Epithelial cell of prostate (primary cell): ENCODE measurements at regions not wholly inside any gene's neighbourhood (a gene's known extent, or its start where the extent isn't known, plus 50 kb on each side); places are given as distances from the start of the nearest gene placed in this dataset.
A peak's percentile ranks its signal among the peaks of the same experiment; 100 is the strongest.

ENCODE experiments used
- DNase-seq: peaks from one replicate; pipeline ENCODE4 v3.0.0-alpha.2; 2011; ENCODE audit warnings: low read depth, low spot score
- H3K27ac ChIP-seq: fragments of 450-650 bp; 2 replicates; pipeline ENCODE4 v1.5.1; 2017; ENCODE audit warnings: mild to moderate bottlenecking

DNA sequence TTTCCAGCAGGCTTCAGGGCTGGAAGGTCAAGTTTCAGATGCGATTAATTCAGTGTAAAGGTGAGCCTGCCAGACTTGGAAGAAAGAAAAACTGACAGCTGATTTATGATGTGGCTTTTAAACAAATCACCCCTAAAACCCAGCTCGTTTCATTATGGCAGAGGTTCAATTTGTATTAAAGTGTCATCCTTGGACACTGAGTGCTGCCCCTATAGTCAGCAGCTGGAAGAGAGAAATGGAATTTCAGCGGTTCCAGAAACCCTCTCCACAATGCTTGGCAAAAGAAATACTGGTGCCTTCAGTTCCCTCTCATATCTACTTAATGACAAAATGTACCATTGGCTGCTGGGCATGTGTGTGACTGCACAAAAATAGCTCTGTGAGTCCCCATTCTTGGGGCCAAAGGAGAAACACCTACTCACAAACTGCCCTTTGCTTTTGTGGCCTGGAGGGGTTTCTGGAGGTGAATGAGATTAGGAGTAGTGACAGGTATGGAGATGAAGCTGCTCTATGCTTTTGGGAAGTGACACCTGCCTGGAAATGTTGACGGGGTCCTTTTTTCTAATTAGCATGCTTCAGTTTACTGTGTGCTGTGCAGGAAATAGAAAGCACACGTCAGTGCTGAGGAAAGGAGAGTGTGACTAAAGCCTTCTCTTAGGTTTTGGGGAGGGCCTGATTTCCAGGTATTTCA lies 95.1 kb upstream of the TSPAN2 start:
- no peak for DNase-seq
- peak overlapping the region; percentile 44 for H3K27ac ChIP-seq

DNA sequence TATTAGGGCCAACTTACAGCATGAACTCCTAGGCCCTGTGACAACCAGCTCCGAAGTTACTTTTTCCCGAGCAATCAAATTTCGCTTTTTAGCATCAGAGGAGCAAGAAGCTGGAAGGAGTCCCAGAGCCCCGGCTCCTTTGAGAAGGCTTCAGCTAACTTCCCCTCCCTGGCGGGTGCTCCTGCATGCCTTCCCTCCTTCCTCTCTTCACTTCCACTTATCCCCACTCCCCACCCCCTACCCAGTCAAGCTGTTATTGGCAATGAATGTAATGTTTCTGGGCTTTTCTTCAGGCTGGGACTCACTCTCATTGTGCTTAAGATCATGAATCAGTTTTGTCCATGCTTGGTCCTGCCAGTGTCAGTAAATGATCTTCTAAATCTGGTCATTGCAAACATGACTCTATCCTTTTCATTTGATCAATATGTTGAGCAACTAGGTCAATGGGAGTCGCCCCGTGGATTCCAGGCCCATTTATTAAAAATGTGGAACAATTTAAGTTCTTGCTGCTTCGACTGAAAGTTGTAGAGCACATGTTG lies 94.5 kb upstream of the TSPAN2 start:
- H3K27ac ChIP-seq = no peak overlapping the region
- DNase-seq = no peak

DNA sequence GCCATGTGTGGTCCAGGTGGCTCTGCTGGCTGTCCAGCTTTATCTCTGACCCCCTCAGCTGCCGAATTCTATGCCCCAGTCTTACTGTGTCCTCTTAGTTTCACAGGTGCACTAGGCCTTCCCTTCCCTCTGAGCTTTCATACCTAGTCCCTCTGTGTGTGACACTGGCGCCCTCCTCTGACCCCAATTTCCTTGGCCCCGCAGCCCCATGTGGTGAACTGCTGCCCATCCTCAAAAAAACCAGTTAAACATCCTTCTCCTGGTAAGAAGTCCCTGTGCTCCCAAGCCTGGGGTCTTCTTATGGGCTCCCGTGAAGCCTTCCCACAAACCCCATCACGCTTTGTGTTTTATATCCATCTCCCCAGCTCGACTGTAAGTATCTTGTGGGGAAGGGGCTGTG lies 93.9 kb upstream of the TSPAN2 start:
- H3K27ac ChIP-seq = no peak overlapping the region
- DNase-seq = no peak

DNA sequence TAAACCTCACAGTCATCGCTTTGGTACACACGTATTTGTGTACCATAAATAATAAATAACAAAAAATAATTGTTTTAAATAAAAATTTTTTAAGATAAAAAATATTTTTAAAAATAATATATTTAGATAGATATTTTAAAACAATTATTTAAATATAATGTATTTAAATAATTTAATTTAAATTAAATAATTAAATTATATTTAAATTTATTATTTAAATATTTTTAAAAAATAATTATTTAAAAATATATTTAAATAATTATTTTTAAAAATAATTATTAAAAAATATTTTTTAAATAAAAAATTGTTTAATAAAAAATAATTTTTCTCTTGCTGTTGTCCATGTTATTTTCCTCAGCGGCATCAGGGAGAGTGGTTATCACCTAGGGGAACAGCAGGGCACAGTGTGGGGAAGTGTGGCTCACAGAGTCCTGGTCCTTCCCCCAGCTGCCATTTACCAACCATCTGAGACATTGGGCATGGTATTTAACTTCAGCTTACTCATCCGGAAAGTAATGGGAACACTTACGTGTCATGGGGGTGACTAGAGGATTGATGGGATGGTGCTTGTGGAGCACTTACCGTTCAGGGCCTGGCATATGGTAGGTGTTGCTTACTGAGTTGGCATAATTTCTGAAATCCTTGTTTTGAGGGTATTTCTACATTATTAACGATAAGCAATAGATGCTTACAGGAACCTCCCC lies 92.9 kb upstream of the TSPAN2 start:
- H3K27ac ChIP-seq = no peak overlapping the region
- DNase-seq = no peak

DNA sequence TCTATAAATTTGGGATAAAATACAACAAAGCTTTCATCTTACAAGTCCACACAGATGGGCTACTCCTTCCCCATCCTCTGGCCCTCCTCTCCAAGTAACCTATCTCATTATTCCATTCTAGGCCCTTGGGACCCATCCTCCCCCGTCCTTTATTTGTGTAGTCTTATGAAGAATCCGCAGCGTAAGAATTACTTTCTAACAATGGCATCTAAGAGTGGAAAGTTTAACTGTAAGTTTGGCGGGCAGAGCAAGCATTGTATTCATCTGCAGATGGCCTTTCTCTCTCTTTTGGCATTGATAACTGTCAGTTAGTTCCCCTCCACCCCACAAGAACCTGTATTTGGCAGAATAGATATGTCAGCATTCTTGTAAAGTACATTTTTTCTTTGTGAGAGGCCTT lies 91.9 kb upstream of the TSPAN2 start:
- DNase-seq = no peak
- H3K27ac ChIP-seq = no peak overlapping the region

DNA sequence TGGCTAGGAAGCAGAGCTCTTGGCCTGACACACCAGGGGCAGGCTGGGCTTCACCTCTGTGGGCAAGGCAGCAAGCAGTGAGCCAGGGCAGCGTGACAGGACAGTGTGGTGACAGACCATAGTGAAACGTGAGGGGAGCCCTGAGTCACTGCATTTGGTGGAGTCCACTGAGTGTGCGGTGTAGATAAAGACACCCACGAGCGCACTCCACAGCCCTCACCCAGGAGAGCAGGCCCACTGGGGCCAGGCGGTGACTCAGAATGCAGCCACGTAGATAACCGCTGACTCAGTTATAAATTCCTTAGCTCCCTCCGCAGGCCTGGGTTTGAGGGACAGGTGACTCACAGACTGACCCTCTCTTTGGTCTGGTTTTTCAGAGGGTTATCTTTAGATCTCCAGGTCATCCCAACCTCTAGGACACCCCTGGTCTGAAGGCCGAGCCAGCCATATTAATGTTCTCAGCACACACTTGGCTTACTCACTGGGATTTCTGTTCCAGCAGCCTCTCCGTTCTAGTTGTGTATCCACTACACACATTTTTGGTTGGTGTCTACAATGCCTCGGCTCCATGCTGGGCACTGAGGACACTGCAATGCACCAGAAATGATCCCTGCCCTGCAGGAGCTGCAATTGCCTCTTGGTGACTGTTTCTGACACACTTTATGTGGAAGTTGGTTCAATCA lies 90.2 kb upstream of the TSPAN2 start:
- no peak for DNase-seq

DNA sequence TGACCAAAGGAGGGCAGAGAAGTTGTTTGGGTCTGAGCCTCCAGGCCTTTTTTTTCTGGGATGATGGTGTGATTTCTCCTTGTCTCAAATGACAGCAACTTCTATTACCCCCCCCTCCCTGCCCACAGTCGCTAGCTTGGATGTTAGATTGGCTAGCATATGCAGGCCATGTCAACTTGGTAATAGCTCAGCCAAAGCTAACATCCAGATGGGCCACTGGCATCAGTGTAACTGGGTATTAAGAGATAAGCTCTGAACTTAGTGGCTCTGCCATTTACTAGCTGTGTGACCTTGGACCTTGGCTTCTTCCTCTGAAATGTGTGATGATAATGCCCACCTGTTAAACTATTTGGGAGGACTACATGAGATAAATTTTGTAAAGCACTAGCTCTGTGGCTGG lies 86.9 kb upstream of the TSPAN2 start:
- no peak overlapping the region for H3K27ac ChIP-seq
- DNase-seq = no peak

More for the DNA sequence above, 90.2 kb upstream of the TSPAN2 start:
- no peak overlapping the region for H3K27ac ChIP-seq

DNA sequence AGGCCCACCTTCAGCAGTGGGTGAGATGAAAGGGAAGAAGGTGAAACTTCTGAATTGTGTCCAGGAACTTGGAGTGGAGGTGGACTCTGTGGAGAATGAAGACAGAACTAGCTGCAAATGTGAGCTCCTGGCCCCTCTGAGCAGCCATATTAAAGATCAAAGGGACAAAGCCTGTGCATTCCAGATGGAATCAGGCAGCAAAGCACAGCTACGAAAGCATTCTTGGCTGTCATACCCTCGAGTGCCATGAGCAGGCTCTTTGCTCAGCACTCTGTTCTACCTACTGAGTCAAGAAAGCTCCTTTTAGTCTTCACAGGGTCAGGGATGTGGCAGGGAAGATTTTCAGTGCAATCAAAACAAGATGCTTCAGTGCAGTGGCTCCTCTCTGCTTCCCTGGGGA lies 86.3 kb upstream of the TSPAN2 start:
- DNase-seq = no peak

DNA sequence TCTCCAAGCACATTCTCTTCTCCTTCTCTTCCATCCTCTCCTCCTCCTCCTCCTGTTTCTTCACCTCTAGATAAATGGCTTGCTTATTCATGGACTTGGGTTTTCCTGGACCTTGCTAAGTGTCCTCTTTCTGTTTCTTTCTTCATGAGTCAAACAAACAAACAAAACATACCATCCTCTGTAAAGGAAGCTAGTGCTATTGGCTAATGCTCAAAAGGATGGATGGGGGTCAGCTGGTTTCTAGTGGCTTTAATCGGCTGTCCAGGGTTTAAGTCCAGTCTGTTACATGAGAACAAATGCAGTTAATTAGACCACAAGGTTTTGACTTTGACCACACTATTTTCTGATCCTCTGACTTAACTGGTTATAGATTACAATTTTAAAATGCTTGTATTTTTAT lies 83.8 kb upstream of the TSPAN2 start:
- no peak for DNase-seq
- no peak overlapping the region for H3K27ac ChIP-seq

More for the DNA sequence above, 86.3 kb upstream of the TSPAN2 start:
- no peak overlapping the region for H3K27ac ChIP-seq

DNA sequence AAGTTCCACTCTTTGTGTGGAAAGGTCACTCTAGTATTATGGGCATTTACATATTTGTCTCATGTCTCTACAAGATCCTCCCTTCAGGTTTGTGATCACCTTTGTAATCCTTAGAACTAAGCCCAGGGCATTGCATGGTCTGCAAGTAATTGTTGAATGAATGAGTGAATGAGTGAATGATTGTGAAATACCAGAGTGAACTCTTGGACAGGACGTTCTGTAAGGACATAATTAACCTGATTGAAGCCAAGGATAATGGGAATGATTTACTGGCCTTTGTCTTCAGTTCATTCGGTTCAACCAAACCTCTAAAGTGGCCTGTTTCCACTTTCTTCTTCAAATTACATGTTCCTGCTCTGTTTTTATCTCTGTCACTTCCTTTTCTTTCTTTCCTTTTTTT lies 83.0 kb upstream of the TSPAN2 start:
- no peak overlapping the region for H3K27ac ChIP-seq
- DNase-seq = no peak

DNA sequence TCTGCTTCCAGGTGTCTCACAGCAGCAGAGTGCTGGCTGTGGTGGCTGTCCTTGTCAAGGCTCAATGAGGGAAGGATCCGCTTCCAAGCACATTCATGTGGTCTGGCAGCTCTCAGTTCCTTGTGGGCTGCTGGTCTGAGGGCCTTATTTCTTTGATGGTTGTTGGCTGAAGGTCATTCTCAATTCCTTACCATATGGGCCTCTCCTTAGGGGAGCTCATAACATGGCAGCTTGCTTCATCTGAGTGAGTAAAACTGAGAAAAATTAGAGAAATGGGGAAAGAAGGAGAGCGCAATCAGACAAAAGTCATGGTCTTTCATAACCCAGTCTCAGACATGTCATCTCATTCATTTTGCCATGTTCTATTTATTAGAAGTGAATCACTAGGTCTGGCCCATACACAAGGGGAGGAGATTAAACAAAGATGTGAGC lies 81.7 kb upstream of the TSPAN2 start:
- no peak for DNase-seq
- H3K27ac ChIP-seq = no peak overlapping the region

DNA sequence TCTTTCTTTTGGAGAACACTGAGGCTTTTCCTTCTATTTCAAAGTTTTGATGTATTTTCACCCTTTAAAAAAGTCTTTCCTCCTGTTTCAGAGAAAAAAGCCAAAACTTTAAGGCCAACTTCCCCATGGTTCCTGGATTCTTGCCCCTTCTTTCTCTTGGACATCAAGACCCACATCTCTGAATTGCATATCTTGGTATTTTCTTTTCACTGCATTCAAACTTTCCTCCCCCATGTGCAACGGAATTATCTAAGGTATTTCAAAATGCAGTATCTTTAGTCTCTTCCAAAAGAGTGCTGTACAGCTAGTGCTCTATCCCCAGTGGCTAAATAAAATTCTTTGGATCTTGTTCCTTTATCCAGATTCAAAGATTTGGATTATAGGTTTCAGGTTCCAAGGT lies 81.1 kb upstream of the TSPAN2 start:
- DNase-seq = no peak
- H3K27ac ChIP-seq = no peak overlapping the region

DNA sequence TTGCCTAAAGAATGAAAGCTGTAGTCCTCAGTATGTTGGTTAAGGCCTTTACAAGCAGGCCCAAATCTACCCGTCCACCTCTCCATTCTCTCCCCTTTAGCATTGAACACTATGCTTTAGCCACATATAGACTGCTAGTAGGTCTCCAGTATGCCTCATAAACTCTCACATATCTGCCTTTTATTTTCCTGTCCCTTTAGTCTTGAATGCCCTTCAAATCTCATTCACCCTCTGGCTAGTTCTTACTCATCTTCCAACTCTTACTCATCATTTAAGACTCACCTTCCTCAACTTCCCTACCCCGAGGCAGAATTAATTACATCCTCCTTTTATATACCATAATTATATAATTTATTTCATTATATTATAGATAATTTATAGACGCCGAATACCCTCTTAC lies 78.7 kb upstream of the TSPAN2 start:
- peak overlapping the region; percentile 83 for H3K27ac ChIP-seq
- DNase-seq = peak; percentile 31

DNA sequence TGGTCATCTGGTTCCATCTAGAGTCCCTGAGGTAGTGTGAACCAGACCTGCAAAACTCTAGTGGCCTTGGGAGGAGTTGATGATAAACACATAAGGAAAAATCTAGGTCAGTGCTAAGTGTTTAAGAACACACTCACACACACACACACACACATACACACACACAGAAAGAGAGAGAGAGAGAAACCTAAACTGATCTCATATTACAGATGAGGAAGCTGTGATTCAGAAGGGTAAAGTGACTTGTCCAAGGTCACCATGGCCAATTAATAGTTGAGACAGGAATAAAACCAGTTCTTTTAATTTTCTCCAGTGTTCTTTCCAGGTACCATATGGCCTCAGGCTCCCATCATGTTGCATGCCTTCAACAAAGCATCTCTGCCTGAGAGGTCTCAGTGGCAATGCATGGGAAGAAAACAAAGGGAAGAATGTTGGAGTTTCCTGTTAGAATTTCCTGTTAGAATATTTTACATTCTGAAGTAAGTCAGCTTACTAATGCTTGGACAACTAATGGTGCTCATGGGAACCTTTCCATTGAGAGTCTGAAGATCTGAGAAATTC lies 77.3 kb upstream of the TSPAN2 start:
- DNase-seq = no peak
- no peak overlapping the region for H3K27ac ChIP-seq

DNA sequence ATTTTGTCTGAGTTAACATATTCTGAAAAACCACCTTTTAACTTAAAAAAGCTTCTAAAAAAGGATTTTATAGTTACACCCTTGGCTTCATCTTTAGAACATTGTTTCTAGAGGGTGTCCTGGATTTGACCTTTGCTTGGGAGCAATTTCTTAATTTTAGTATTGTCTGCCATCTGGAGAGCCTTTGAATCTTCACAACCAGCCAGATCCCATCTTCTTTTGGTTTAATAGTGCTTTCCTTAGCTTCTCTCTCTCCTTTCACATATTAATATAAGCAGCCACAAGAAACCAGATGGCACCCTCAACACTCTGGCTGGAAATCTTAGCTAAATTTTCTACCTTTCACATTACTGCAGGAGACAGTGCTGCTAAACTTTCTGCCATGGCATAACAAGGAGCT lies 76.5 kb upstream of the TSPAN2 start:
- no peak for DNase-seq
- no peak overlapping the region for H3K27ac ChIP-seq

DNA sequence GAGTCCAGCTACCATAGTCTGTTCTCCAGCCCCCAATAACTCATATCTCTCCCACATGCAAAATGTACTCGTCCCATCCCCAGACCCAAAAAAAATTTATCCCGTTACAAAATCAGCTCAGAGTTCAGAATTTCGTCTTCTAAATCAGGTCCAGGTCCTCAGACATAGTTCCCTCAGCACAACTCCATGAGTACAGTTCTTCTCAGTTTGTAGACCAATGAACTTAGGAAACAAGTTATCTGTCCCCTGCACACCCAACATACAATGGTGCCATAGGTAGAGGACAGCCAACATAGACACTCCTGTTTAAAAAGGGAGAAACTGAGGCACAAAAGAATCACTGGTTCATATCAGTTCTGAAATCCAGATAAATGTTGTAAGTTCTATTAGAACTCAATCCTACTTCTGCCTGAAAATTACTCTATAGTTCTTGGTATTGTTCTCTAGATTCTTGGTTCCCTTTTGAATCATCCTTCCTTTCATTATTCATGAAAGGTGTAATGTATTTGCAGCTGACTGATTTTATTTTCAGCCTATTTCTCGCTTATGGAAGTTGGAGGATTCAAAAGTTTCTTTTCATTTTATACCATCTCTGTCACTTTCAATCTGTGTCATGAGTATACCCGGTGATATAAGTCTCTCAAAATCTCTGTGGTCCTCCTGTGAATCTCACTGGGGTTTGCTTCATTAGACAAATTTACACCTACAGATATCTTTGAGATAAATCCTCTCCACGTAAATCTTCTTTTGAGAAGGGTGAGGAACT lies 75.8 kb upstream of the TSPAN2 start:
- no peak overlapping the region for H3K27ac ChIP-seq
- DNase-seq = no peak

DNA sequence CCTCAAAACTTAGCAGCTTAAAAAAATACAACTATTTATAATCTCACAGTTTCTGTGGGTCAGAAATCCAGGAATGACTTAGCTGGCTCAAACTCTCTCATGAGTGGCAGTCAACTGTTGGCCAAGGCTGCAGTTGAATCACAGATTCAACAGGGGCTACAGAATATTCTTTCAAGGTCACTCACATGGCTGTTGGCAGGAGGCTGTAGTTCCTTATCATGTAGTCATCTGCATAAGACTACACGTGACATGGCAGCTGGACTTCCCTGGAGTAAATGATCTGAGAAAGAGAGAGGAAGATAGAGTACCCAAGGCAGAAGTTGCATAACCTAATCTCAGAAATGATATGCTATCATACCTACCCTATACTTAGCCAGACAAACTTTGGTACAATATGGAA lies 75.2 kb upstream of the TSPAN2 start:
- no peak overlapping the region for H3K27ac ChIP-seq
- DNase-seq = no peak

DNA sequence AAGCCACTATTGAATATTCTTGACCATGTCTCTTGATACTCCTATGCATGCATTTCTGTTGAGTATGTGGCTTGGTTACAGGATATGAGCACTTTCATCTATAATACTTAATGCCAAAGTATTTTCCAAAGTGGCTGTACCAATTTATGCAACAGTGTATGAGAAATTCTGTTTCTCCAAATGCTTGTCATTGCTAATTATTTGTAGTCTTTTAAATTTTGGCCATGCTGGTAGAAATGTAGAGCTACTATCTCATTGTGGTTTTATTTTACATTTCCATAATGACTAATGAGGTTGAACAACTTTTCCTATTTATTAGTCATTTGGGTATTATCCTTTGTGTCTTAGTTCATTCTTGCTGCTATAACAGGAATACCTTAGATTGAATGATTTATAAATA lies 71.4 kb upstream of the TSPAN2 start:
- no peak for DNase-seq
- H3K27ac ChIP-seq = no peak overlapping the region

DNA sequence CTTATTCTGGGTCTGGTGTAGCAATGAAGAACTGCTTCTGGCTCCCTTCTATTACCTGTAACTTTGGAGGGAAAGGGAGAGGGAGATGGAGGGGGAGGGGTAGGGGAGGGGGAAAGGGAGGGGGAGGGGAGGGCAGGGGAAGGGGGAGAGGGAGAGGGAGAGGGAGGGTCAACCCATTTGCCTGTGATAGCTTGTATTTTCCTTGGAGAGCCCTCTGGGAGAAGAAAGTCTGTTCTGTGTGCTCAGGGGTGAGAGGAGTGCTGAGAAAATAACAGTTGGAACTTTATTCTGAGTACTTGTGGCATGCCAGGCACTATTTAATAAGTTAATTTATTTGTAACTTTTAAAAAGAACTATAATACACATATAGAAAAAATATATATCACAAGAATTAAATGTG lies 70.7 kb upstream of the TSPAN2 start:
- no peak overlapping the region for H3K27ac ChIP-seq
- no peak for DNase-seq

DNA sequence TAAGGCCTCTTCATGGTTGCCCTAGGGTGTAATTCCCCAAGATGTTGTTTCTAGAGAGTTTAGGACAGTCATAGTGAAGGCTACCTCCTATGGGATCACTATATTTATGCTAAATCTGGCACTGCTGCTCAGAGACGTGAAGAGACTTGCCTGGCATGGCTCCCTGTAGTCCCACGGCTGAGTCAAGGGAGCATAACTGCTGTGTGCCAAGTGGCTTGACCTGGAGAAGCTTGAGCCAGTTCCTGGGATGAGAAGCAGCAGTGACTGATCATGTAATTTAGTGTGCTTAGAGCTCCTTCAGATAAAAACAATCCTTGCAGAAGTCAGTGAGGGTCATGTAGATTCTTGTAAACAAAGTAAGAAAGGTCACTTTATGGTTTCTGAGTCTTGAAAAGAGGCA lies 68.9 kb upstream of the TSPAN2 start:
- peak; percentile 75 for DNase-seq
- H3K27ac ChIP-seq = peak overlapping the region; percentile 21
